ENCODE measurements at regions not wholly inside any gene's neighbourhood (a gene's known extent, or its start where the extent isn't known, plus 50 kb on each side); places are given as distances from the start of the nearest gene placed in this dataset.

GRCh38 chr4:116449764-116450163, 635.6 kb downstream of the TRAM1L1 start:
- DNase-seq (ENCODE audit: low read depth in 4 of 4, low spot score in 3 of 4) = no peak

- DNase-seq (ENCODE audit: low read depth in 4 of 4, low spot score in 3 of 4) = no peak
Measured at GRCh38 chr4:116444117-116444516, 641.3 kb downstream of the TRAM1L1 start.

- no peak for DNase-seq (ENCODE audit: low read depth in 4 of 4, low spot score in 3 of 4)
Measured at GRCh38 chr4:116438981-116439729, 646.2 kb downstream of the TRAM1L1 start.

- no peak for DNase-seq (ENCODE audit: low read depth in 4 of 4, low spot score in 3 of 4)
Measured at GRCh38 chr4:116438417-116438816, 647.0 kb downstream of the TRAM1L1 start.

GRCh38 chr4:116427666-116428065, 657.7 kb downstream of the TRAM1L1 start:
- DNase-seq (ENCODE audit: low read depth in 4 of 4, low spot score in 3 of 4) = no peak

- no peak for DNase-seq (ENCODE audit: low read depth in 4 of 4, low spot score in 3 of 4)
Measured at GRCh38 chr4:116413222-116413621, 672.2 kb downstream of the TRAM1L1 start.

GRCh38 chr4:116401293-116401692, 684.1 kb downstream of the TRAM1L1 start:
- DNase-seq (ENCODE audit: low read depth in 4 of 4, low spot score in 3 of 4) = no peak

GRCh38 chr4:116400480-116400879, 684.9 kb downstream of the TRAM1L1 start:
- DNase-seq (ENCODE audit: low read depth in 4 of 4, low spot score in 3 of 4) = no peak

- no peak for DNase-seq (ENCODE audit: low read depth in 4 of 4, low spot score in 3 of 4)
Measured at GRCh38 chr4:116397714-116398113, 687.7 kb downstream of the TRAM1L1 start.

GRCh38 chr4:116397291-116397690, 688.1 kb downstream of the TRAM1L1 start:
- no peak for DNase-seq (ENCODE audit: low read depth in 4 of 4, low spot score in 3 of 4)

- DNase-seq (ENCODE audit: low read depth in 4 of 4, low spot score in 3 of 4) = no peak
Measured at GRCh38 chr4:116395408-116395807, 690.0 kb downstream of the TRAM1L1 start.

GRCh38 chr4:116391020-116391419, 694.4 kb downstream of the TRAM1L1 start:
- DNase-seq (ENCODE audit: low read depth in 4 of 4, low spot score in 3 of 4) = no peak

- DNase-seq (ENCODE audit: low read depth in 4 of 4, low spot score in 3 of 4) = no peak
Measured at GRCh38 chr4:116389139-116389538, 696.2 kb downstream of the TRAM1L1 start.

GRCh38 chr4:116387937-116388474, 697.4 kb downstream of the TRAM1L1 start:
- DNase-seq (ENCODE audit: low read depth in 4 of 4, low spot score in 3 of 4) = peak in 2 of 4 donors; percentile 3 to 6

GRCh38 chr4:116386856-116387255, 698.5 kb downstream of the TRAM1L1 start:
- DNase-seq (ENCODE audit: low read depth in 4 of 4, low spot score in 3 of 4) = no peak

GRCh38 chr4:116385583-116385982, 699.8 kb downstream of the TRAM1L1 start:
- DNase-seq (ENCODE audit: low read depth in 4 of 4, low spot score in 3 of 4) = no peak

GRCh38 chr4:116374815-116375214, 710.6 kb downstream of the TRAM1L1 start:
- no peak for DNase-seq (ENCODE audit: low read depth in 4 of 4, low spot score in 3 of 4)

- DNase-seq (ENCODE audit: low read depth in 4 of 4, low spot score in 3 of 4) = no peak
Measured at GRCh38 chr4:116362583-116362982, 722.8 kb downstream of the TRAM1L1 start.

- DNase-seq (ENCODE audit: low read depth in 4 of 4, low spot score in 3 of 4) = no peak
Measured at GRCh38 chr4:116361790-116362189, 723.6 kb downstream of the TRAM1L1 start.

- peak; percentile 2 to 52 (median 42) for DNase-seq (ENCODE audit: low read depth in 4 of 4, low spot score in 3 of 4)
Measured at GRCh38 chr4:116358633-116359222, 726.6 kb downstream of the TRAM1L1 start.

GRCh38 chr4:116357758-116358157, 727.6 kb downstream of the TRAM1L1 start:
- no peak for DNase-seq (ENCODE audit: low read depth in 4 of 4, low spot score in 3 of 4)

GRCh38 chr4:116346750-116347149, 738.6 kb downstream of the TRAM1L1 start:
- no peak for DNase-seq (ENCODE audit: low read depth in 4 of 4, low spot score in 3 of 4)

All from left renal pelvis (tissue), 4 donors.